ENCODE measurements at regions not wholly inside any gene's neighbourhood (a gene's known extent, or its start where the extent isn't known, plus 50 kb on each side); places are given as distances from the start of the nearest gene placed in this dataset.
A peak's percentile ranks its signal among the peaks of the same experiment; 100 is the strongest.

- ChIA-PET CTCF (interaction anchor here (0.7 kb wide), 1 partner anchor 42 kb away, joined by 3 read pairs; no protein-coding TSS in a partner anchor), POLR2A (no interaction called here)
- TF ChIP-seq HDGF (IDR thresholded peaks at IDR 0.05; ENCODE audit: borderline replicate concordance) (no peak), FOXM1 (IDR thresholded peaks at IDR 0.05; ENCODE audit: borderline replicate concordance) (no peak), L3MBTL2 (conservative IDR thresholded peaks at IDR 0.05) (no peak), NFRKB (IDR thresholded peaks at IDR 0.05) (no peak), SUZ12 (IDR thresholded peaks at IDR 0.05) (no peak), TARDBP (IDR thresholded peaks at IDR 0.05) (no peak), FOXK2 (IDR thresholded peaks at IDR 0.05) (no peak)
- DNase-seq (ENCODE audit: extremely low spot score), result no peak
These were observed 128.4 kb downstream of the BTC start for GRCh38 chr4:74665876-74666275.

GRCh38 chr4:74667438-74667837, 126.9 kb downstream of the BTC start:
- no peak for TF ChIP-seq ZNF384 (IDR thresholded peaks at IDR 0.05)
- TF ChIP-seq LEF1 (IDR thresholded peaks at IDR 0.05; ENCODE audit: borderline replicate concordance), result no peak
- TF ChIP-seq CTBP1 (IDR thresholded peaks at IDR 0.05; ENCODE audit: borderline replicate concordance), result no peak
- no peak for TF ChIP-seq SP1 (IDR thresholded peaks at IDR 0.05)
- no peak for TF ChIP-seq PKNOX1 (IDR thresholded peaks at IDR 0.05)
- ChIA-PET POLR2A (interaction anchor here (0.6 kb wide), 1 partner anchor 340 kb away, joined by 4 read pairs; no protein-coding TSS in a partner anchor), CTCF (interaction anchor here (1.0 to 1.1 kb wide), 2 partner anchors 13 to 346 kb away, joined by 3 read pairs; no protein-coding TSS in a partner anchor)
- no peak for DNase-seq (ENCODE audit: extremely low spot score)

GRCh38 chr4:74667944-74668343, 126.4 kb downstream of the BTC start:
- no peak for DNase-seq (ENCODE audit: extremely low spot score)
- TF ChIP-seq FOXA1 (IDR thresholded peaks at IDR 0.05), result no peak
- no peak for TF ChIP-seq ARNT (IDR thresholded peaks at IDR 0.05)
- no peak for TF ChIP-seq HDGF (IDR thresholded peaks at IDR 0.05; ENCODE audit: borderline replicate concordance)
- TF ChIP-seq ZNF384 (IDR thresholded peaks at IDR 0.05), result no peak
- TF ChIP-seq SP1 (IDR thresholded peaks at IDR 0.05), result no peak
- no peak for TF ChIP-seq LEF1 (IDR thresholded peaks at IDR 0.05; ENCODE audit: borderline replicate concordance)
- ChIA-PET CTCF (interaction anchor here (1.0 to 1.1 kb wide), 2 partner anchors 14 to 347 kb away, joined by 3 read pairs; no protein-coding TSS in a partner anchor), POLR2A (interaction anchor here (0.6 kb wide), 1 partner anchor 340 kb away, joined by 4 read pairs; no protein-coding TSS in a partner anchor)

- DNase-seq (ENCODE audit: extremely low spot score), result no peak
- TF ChIP-seq NFRKB (IDR thresholded peaks at IDR 0.05), result no peak
- TF ChIP-seq BHLHE40 (IDR thresholded peaks at IDR 0.05; ENCODE audit: borderline replicate concordance), result no peak
- no peak for TF ChIP-seq FOXA1 (IDR thresholded peaks at IDR 0.05)
- TF ChIP-seq ARNT (IDR thresholded peaks at IDR 0.05), result no peak
- no peak for TF ChIP-seq SP1 (IDR thresholded peaks at IDR 0.05)
- no peak for TF ChIP-seq ZNF384 (IDR thresholded peaks at IDR 0.05)
- no peak for TF ChIP-seq HDGF (IDR thresholded peaks at IDR 0.05; ENCODE audit: borderline replicate concordance)
- no peak for TF ChIP-seq FOXK2 (IDR thresholded peaks at IDR 0.05)
- TF ChIP-seq CTBP1 (IDR thresholded peaks at IDR 0.05; ENCODE audit: borderline replicate concordance), result no peak
- TF ChIP-seq PKNOX1 (IDR thresholded peaks at IDR 0.05), result no peak
- no peak for TF ChIP-seq FOXM1 (IDR thresholded peaks at IDR 0.05; ENCODE audit: borderline replicate concordance)
- no peak for TF ChIP-seq ELF4 (IDR thresholded peaks at IDR 0.05)
- TF ChIP-seq TARDBP (IDR thresholded peaks at IDR 0.05), result no peak
- CTCF ChIA-PET, result no interaction called here
- POLR2A ChIA-PET, result no interaction called here
These were observed 124.6 kb downstream of the BTC start for GRCh38 chr4:74669702-74670101.

- DNase-seq (ENCODE audit: extremely low spot score), result no peak
- TF ChIP-seq SUZ12 (IDR thresholded peaks at IDR 0.05) (no peak), TARDBP (IDR thresholded peaks at IDR 0.05) (no peak), PKNOX1 (IDR thresholded peaks at IDR 0.05) (no peak), FOXA1 (IDR thresholded peaks at IDR 0.05) (no peak), ELF4 (IDR thresholded peaks at IDR 0.05) (no peak), ARNT (IDR thresholded peaks at IDR 0.05) (no peak), NFRKB (IDR thresholded peaks at IDR 0.05) (no peak), CTBP1 (IDR thresholded peaks at IDR 0.05; ENCODE audit: borderline replicate concordance) (no peak), L3MBTL2 (conservative IDR thresholded peaks at IDR 0.05) (no peak), SP1 (IDR thresholded peaks at IDR 0.05) (no peak), FOXM1 (IDR thresholded peaks at IDR 0.05; ENCODE audit: borderline replicate concordance) (no peak), LEF1 (IDR thresholded peaks at IDR 0.05; ENCODE audit: borderline replicate concordance) (no peak), BHLHE40 (IDR thresholded peaks at IDR 0.05; ENCODE audit: borderline replicate concordance) (no peak), HDGF (IDR thresholded peaks at IDR 0.05; ENCODE audit: borderline replicate concordance) (no peak), FOXK2 (IDR thresholded peaks at IDR 0.05) (no peak), ZNF384 (IDR thresholded peaks at IDR 0.05) (no peak)
- POLR2A ChIA-PET, result no interaction called here
- CTCF ChIA-PET, result interaction anchor here (1.0 kb wide), 1 partner anchor 293 kb away, joined by 4 read pairs; no protein-coding TSS in a partner anchor
These were observed 123.7 kb downstream of the BTC start for GRCh38 chr4:74670583-74670982.

- ChIA-PET POLR2A (no interaction called here), CTCF (interaction anchor here (0.6 to 1.0 kb wide), 4 partner anchors 10 to 295 kb away, joined by 3 to 8 read pairs (median 4); no protein-coding TSS in a partner anchor)
- TF ChIP-seq BHLHE40 (IDR thresholded peaks at IDR 0.05; ENCODE audit: borderline replicate concordance) (no peak), ELF4 (IDR thresholded peaks at IDR 0.05) (no peak), SP1 (IDR thresholded peaks at IDR 0.05) (no peak), LEF1 (IDR thresholded peaks at IDR 0.05; ENCODE audit: borderline replicate concordance) (no peak), SUZ12 (IDR thresholded peaks at IDR 0.05) (no peak), NFRKB (IDR thresholded peaks at IDR 0.05) (no peak), FOXK2 (IDR thresholded peaks at IDR 0.05) (no peak), TARDBP (IDR thresholded peaks at IDR 0.05) (no peak), L3MBTL2 (conservative IDR thresholded peaks at IDR 0.05) (no peak), PKNOX1 (IDR thresholded peaks at IDR 0.05) (no peak), HDGF (IDR thresholded peaks at IDR 0.05; ENCODE audit: borderline replicate concordance) (no peak), FOXA1 (IDR thresholded peaks at IDR 0.05) (no peak), FOXM1 (IDR thresholded peaks at IDR 0.05; ENCODE audit: borderline replicate concordance) (no peak), CTBP1 (IDR thresholded peaks at IDR 0.05; ENCODE audit: borderline replicate concordance) (no peak), ZNF384 (IDR thresholded peaks at IDR 0.05) (no peak)
- DNase-seq (ENCODE audit: extremely low spot score), result peak; percentile 45
These were observed 123.1 kb downstream of the BTC start for GRCh38 chr4:74671080-74671698.
